ENCODE measurements at regions not wholly inside any gene's neighbourhood (a gene's known extent, or its start where the extent isn't known, plus 50 kb on each side); places are given as distances from the start of the nearest gene placed in this dataset.
A peak's percentile ranks its signal among the peaks of the same experiment; 100 is the strongest.

GRCh38 chr4:20403290-20403689 is 151.6 kb downstream of the SLIT2 start:
- no peak for DNase-seq (ENCODE audit: low spot score)

GRCh38 chr4:20403846-20404245 is 152.1 kb downstream of the SLIT2 start:
- DNase-seq (ENCODE audit: low spot score), result no peak

GRCh38 chr4:20408611-20409010 is 156.9 kb downstream of the SLIT2 start:
- peak; percentile 40 for DNase-seq (ENCODE audit: low spot score)

GRCh38 chr4:20412072-20412471 is 160.4 kb downstream of the SLIT2 start:
- no peak for DNase-seq (ENCODE audit: low spot score)

GRCh38 chr4:20416800-20417199 is 165.1 kb downstream of the SLIT2 start:
- DNase-seq (ENCODE audit: low spot score), result no peak

GRCh38 chr4:20418861-20419451 is 167.3 kb downstream of the SLIT2 start:
- DNase-seq (ENCODE audit: low spot score), result peak; percentile 28

GRCh38 chr4:20420916-20421602 is 169.4 kb downstream of the SLIT2 start:
- no peak for DNase-seq (ENCODE audit: low spot score)

GRCh38 chr4:20421603-20421985 is 169.9 kb downstream of the SLIT2 start:
- no peak for DNase-seq (ENCODE audit: low spot score)

- peak; percentile 36 for DNase-seq (ENCODE audit: low spot score)
These were observed 170.7 kb downstream of the SLIT2 start for GRCh38 chr4:20422398-20422797.

- DNase-seq (ENCODE audit: low spot score), result no peak
These were observed 171.7 kb downstream of the SLIT2 start for GRCh38 chr4:20423420-20423819.

- DNase-seq (ENCODE audit: low spot score), result no peak
These were observed 174.3 kb downstream of the SLIT2 start for GRCh38 chr4:20426028-20426427.

GRCh38 chr4:20428436-20429160 is 176.9 kb downstream of the SLIT2 start:
- peak; percentile 18 for DNase-seq (ENCODE audit: low spot score)

GRCh38 chr4:20430259-20430941 is 178.7 kb downstream of the SLIT2 start:
- DNase-seq (ENCODE audit: low spot score), result no peak

GRCh38 chr4:20431543-20431951 is 179.8 kb downstream of the SLIT2 start:
- no peak for DNase-seq (ENCODE audit: low spot score)

GRCh38 chr4:20432088-20432487 is 180.4 kb downstream of the SLIT2 start:
- no peak for DNase-seq (ENCODE audit: low spot score)

- no peak for DNase-seq (ENCODE audit: low spot score)
These were observed 181.5 kb downstream of the SLIT2 start for GRCh38 chr4:20433097-20433705.

- DNase-seq (ENCODE audit: low spot score), result no peak
These were observed 188.5 kb downstream of the SLIT2 start for GRCh38 chr4:20440170-20440569.

GRCh38 chr4:20443015-20443805 is 191.5 kb downstream of the SLIT2 start:
- DNase-seq (ENCODE audit: low spot score), result no peak

GRCh38 chr4:20444599-20445337 is 193.1 kb downstream of the SLIT2 start:
- no peak for DNase-seq (ENCODE audit: low spot score)

GRCh38 chr4:20445933-20446723 is 194.4 kb downstream of the SLIT2 start:
- no peak for DNase-seq (ENCODE audit: low spot score)
